ENCODE measurements at regions not wholly inside any gene's neighbourhood (a gene's known extent, or its start where the extent isn't known, plus 50 kb on each side); places are given as distances from the start of the nearest gene placed in this dataset.

- H2BK12ac ChIP-seq (ENCODE audit: low read depth, low read length), result no peak overlapping the region
- no peak overlapping the region for H4K5ac ChIP-seq (ENCODE audit: insufficient read length, low read depth, low read length)
- CTCF ChIA-PET (ENCODE audit: partially characterized antibody), result interaction anchor here (0.9 to 1.1 kb wide), 2 partner anchors 10 to 50 kb away, joined by 3 to 5 read pairs; no protein-coding TSS in a partner anchor
- H3K14ac ChIP-seq (ENCODE audit: insufficient read length), result no peak overlapping the region
- 94% methylated on average over 2 of the region's 2 CpGs; no CpG with 5 or more reads in 1 of the 2 experiments for WGBS, 2 experiments (ENCODE audit: extremely low coverage in 1 of 2, insufficient coverage in 1 of 2, insufficient read length in 1 of 2, insufficient replicate concordance in 2 of 2, low coverage in 1 of 2, low lambda C conversion rate in 2 of 2, missing lambda C conversion rate in 1 of 2)
- no peaks in the 10 kb centered on the region for H3K36me3 ChIP-seq (ENCODE audit: control insufficient read depth in 2 of 4, insufficient read depth in 4 of 4, low read length in 3 of 4)
- TF ChIP-seq SIN3A (conservative IDR thresholded peaks at IDR 0.05 in 1 of 2, IDR thresholded peaks at IDR 0.05 in 1 of 2; ENCODE audit: low read depth in 1 of 2, low read length in 2 of 2) (no peak), POU5F1 (IDR thresholded peaks at IDR 0.05; ENCODE audit: low read depth, low read length) (no peak), SIRT6 (IDR thresholded peaks at IDR 0.05; ENCODE audit: low read length) (no peak), TAF1 (IDR thresholded peaks at IDR 0.05; ENCODE audit: low read depth, low read length) (no peak), JUN (IDR thresholded peaks at IDR 0.05; ENCODE audit: low read depth, low read length) (no peak), BCL11A (IDR thresholded peaks at IDR 0.05; ENCODE audit: low read depth in 2 of 2, low read length in 2 of 2) (no peak), CHD2 (IDR thresholded peaks at IDR 0.05; ENCODE audit: low read length) (no peak), MAX (IDR thresholded peaks at IDR 0.05) (no peak), SP4 (IDR thresholded peaks at IDR 0.05; ENCODE audit: low read length) (no peak), KDM1A (IDR thresholded peaks at IDR 0.05; ENCODE audit: borderline replicate concordance, low read length) (no peak)
- H4K8ac ChIP-seq (ENCODE audit: extremely low read depth, insufficient read depth, low read length), result no peak overlapping the region
- H2BK5ac ChIP-seq (ENCODE audit: low read depth, low read length), result no peak overlapping the region
- H2AK5ac ChIP-seq (ENCODE audit: low read depth, low read length), result no peak overlapping the region
- H2BK15ac ChIP-seq (ENCODE audit: low read length), result no peak overlapping the region
- no peaks in the 10 kb centered on the region for H3K79me2 ChIP-seq (ENCODE audit: control insufficient read depth in 1 of 2, insufficient read depth in 2 of 2, low read length in 2 of 2)
- H2BK20ac ChIP-seq (ENCODE audit: low read length), result no peak overlapping the region
- H2BK120ac ChIP-seq (replicated peaks; ENCODE audit: low read depth, low read length), result no peak overlapping the region
- POLR2A ChIA-PET (ENCODE audit: partially characterized antibody), result no interaction called here
- H3K9me3 ChIP-seq (ENCODE audit: insufficient read depth in 2 of 2, low read depth in 1 of 2, low read length in 1 of 2), result no peaks in the 10 kb centered on the region
- H3K56ac ChIP-seq (replicated peaks; ENCODE audit: insufficient read length, low read depth, low read length), result no peak overlapping the region
- H4K20me1 ChIP-seq (replicated peaks in 1 of 2; ENCODE audit: control insufficient read depth in 1 of 2, insufficient read depth in 2 of 2, low read length in 2 of 2), result no peaks in the 10 kb centered on the region
- no peak overlapping the region for H3K9ac ChIP-seq (replicated peaks in 1 of 4; ENCODE audit: extremely low read depth in 1 of 4, low read depth in 3 of 4, low read length in 3 of 4)
- no peak overlapping the region for H3K27ac ChIP-seq (ENCODE audit: low read depth, low read length)
- FAIRE-seq, result no peak
- no peak overlapping the region for H3K18ac ChIP-seq (ENCODE audit: extremely low read depth, low read length)
- H3K23me2 ChIP-seq (ENCODE audit: low read depth, low read length), result no peaks in the 10 kb centered on the region
- no peak overlapping the region for H3K4me3 ChIP-seq (ENCODE audit: extremely low read depth in 1 of 4, insufficient read depth in 2 of 4, low read depth in 3 of 4, low read length in 4 of 4)
- H3K4me1 ChIP-seq (replicated peaks in 1 of 4; ENCODE audit: control insufficient read depth in 3 of 4, insufficient read depth in 4 of 4, low read length in 3 of 4), result no peaks in the 10 kb centered on the region
- H2AFZ ChIP-seq (ENCODE audit: low read length), result no peak overlapping the region
- no peaks in the 10 kb centered on the region for H3K79me1 ChIP-seq (ENCODE audit: low read depth, low read length)
- H3K27me3 ChIP-seq (replicated peaks in 1 of 4; ENCODE audit: control insufficient read depth in 3 of 4, extremely low read depth in 1 of 4, insufficient read depth in 3 of 4, low read length in 3 of 4), result no peaks in the 10 kb centered on the region
- no peak overlapping the region for H3K23ac ChIP-seq (ENCODE audit: insufficient read length)
- H3K4ac ChIP-seq (replicated peaks; ENCODE audit: insufficient read length, low read depth, low read length), result no peak overlapping the region
- DNase-seq (ENCODE audit: low read depth in 1 of 2, low spot score in 2 of 2), result no peak
- H4K91ac ChIP-seq (replicated peaks; ENCODE audit: insufficient read length, low read length), result no peak overlapping the region
- no peak overlapping the region for H3K4me2 ChIP-seq (ENCODE audit: insufficient read depth in 1 of 2, low read depth in 2 of 2, low read length in 2 of 2)
These were observed 88.0 kb upstream of the MAPRE2 start for GRCh38 chr18:34953212-34953611.

Measured in H1 (cell line).